Astrocyte of the spinal cord (primary cell): ENCODE measurements at regions not wholly inside any gene's neighbourhood (a gene's known extent, or its start where the extent isn't known, plus 50 kb on each side); places are given as distances from the start of the nearest gene placed in this dataset.

ENCODE experiments used
- DNase-seq: peaks from one replicate; pipeline ENCODE4 v3.0.0; 2011; ENCODE audit warnings: low read depth, low spot score
- H3K4me3 ChIP-seq: 2 replicates; pipeline ENCODE4 v1.5.1; 2011; ENCODE audit warnings: low read depth, mild to moderate bottlenecking, low read length, moderate library complexity
- CTCF ChIP-seq: IDR thresholded peaks from 2 replicates; pipeline ENCODE4 v1.5.1; 2012; ENCODE audit warnings: low read depth, mild to moderate bottlenecking, low read length, inconsistent platforms
- in situ Hi-C: cut with HindIII; loops from 2 replicates; pipeline ENCODE4 v1.10.0; 2017; ENCODE audit warnings: low sequenced_read_pairs

- H3K4me3 ChIP-seq, result no peak overlapping the region
- TF ChIP-seq CTCF, result no peak
- DNase-seq, result no peak
- in situ Hi-C loops, result no loop called here
These were observed 399.3 kb downstream of the HNRNPD start for GRCh38 chr4:81974523-81974922.

- no peak for TF ChIP-seq CTCF
- DNase-seq, result no peak
- no peak overlapping the region for H3K4me3 ChIP-seq
- in situ Hi-C loops, result no loop called here
These were observed 402.0 kb downstream of the HNRNPD start for GRCh38 chr4:81971637-81972381.

GRCh38 chr4:81971061-81971460 is 402.7 kb downstream of the HNRNPD start:
- in situ Hi-C loops, result no loop called here
- no peak for DNase-seq
- TF ChIP-seq CTCF, result no peak
- no peak overlapping the region for H3K4me3 ChIP-seq

GRCh38 chr4:81970454-81970853 is 403.3 kb downstream of the HNRNPD start:
- no peak for TF ChIP-seq CTCF
- H3K4me3 ChIP-seq, result no peak overlapping the region
- DNase-seq, result no peak
- in situ Hi-C loops, result no loop called here

- no peak for TF ChIP-seq CTCF
- in situ Hi-C loops, result no loop called here
- no peak overlapping the region for H3K4me3 ChIP-seq
- DNase-seq, result no peak
These were observed 407.1 kb downstream of the HNRNPD start for GRCh38 chr4:81966676-81967075.

- TF ChIP-seq CTCF, result no peak
- H3K4me3 ChIP-seq, result no peak overlapping the region
- DNase-seq, result no peak
- in situ Hi-C loops, result no loop called here
These were observed 407.9 kb downstream of the HNRNPD start for GRCh38 chr4:81965911-81966310.
